Mucosa of gallbladder (tissue), 1 donor: ENCODE measurements at regions not wholly inside any gene's neighbourhood (a gene's known extent, or its start where the extent isn't known, plus 50 kb on each side); places are given as distances from the start of the nearest gene placed in this dataset.
"Not testable (repeated sequence)": the region's sequence is repeated elsewhere in the genome, so short reads cannot be mapped to it uniquely, and the experiment has no call there.

Experiments
- DNase-seq: peaks from one replicate; pipeline ENCODE4 v3.0.0-alpha.2; 2020; ENCODE audit warnings: low spot score
- donor health status: DM: no; HTN: no; CAD: no.

- no peak for DNase-seq
These were observed 52.3 kb upstream of the COL5A2 start for GRCh38 chr2:189231719-189232323.

- DNase-seq, result no peak
These were observed 53.3 kb upstream of the COL5A2 start for GRCh38 chr2:189232759-189233406.

- DNase-seq, result no peak
These were observed 54.0 kb upstream of the COL5A2 start for GRCh38 chr2:189233527-189233926.

GRCh38 chr2:189234991-189235390, 55.4 kb upstream of the COL5A2 start:
- DNase-seq, result no peak

GRCh38 chr2:189236066-189236465, 56.5 kb upstream of the COL5A2 start:
- DNase-seq, result no peak

GRCh38 chr2:189238903-189239302, 59.3 kb upstream of the COL5A2 start:
- DNase-seq, result no peak

- DNase-seq, result not testable (repeated sequence)
These were observed 64.3 kb upstream of the COL5A2 start for GRCh38 chr2:189243843-189244242.

GRCh38 chr2:189247276-189247675, 67.7 kb upstream of the COL5A2 start:
- no peak for DNase-seq

- no peak for DNase-seq
These were observed 68.6 kb upstream of the COL5A2 start for GRCh38 chr2:189248141-189248540.

- no peak for DNase-seq
These were observed 69.6 kb upstream of the COL5A2 start for GRCh38 chr2:189249171-189249570.

- DNase-seq, result no peak
These were observed 70.3 kb upstream of the COL5A2 start for GRCh38 chr2:189249901-189250300.

GRCh38 chr2:189252991-189253675, 73.6 kb upstream of the COL5A2 start:
- DNase-seq, result no peak

- DNase-seq, result no peak
These were observed 74.3 kb upstream of the COL5A2 start for GRCh38 chr2:189253836-189254235.

- peak; percentile 10 for DNase-seq
These were observed 74.8 kb upstream of the COL5A2 start for GRCh38 chr2:189254268-189254883.

- no peak for DNase-seq
These were observed 76.2 kb upstream of the COL5A2 start for GRCh38 chr2:189255711-189256110.

- DNase-seq, result no peak
These were observed 79.2 kb upstream of the COL5A2 start for GRCh38 chr2:189258616-189259365.

- DNase-seq, result no peak
These were observed 80.8 kb upstream of the COL5A2 start for GRCh38 chr2:189260361-189260814.

GRCh38 chr2:189261431-189261841, 81.9 kb upstream of the COL5A2 start:
- no peak for DNase-seq

GRCh38 chr2:189261916-189262315, 82.4 kb upstream of the COL5A2 start:
- no peak for DNase-seq

- no peak for DNase-seq
These were observed 86.2 kb upstream of the COL5A2 start for GRCh38 chr2:189265696-189266320.

GRCh38 chr2:189267491-189267890, 87.9 kb upstream of the COL5A2 start:
- DNase-seq, result no peak
